ENCODE measurements at regions not wholly inside any gene's neighbourhood (a gene's known extent, or its start where the extent isn't known, plus 50 kb on each side); places are given as distances from the start of the nearest gene placed in this dataset.
A peak's percentile ranks its signal among the peaks of the same experiment; 100 is the strongest.

GRCh38 chr11:21888814-21889213 lies 304.1 kb upstream of the ANO5 start:
- peaks cover 9% of the 10 kb centered on the region for H3K4me1 Mint-ChIP-seq
- H3K36me3 Mint-ChIP-seq, result no peaks in the 10 kb centered on the region
- no peak overlapping the region for H3K4me3 ChIP-seq (replicated peaks in 1 of 3; ENCODE audit: low read depth in 2 of 3, low read length in 3 of 3)
- H3K9me3 Mint-ChIP-seq, result peaks cover 0 to 3% (median 1%) of the 10 kb centered on the region in 7 donors
- H3K36me3 ChIP-seq (replicated peaks in 1 of 2; ENCODE audit: control insufficient read depth in 1 of 2, insufficient read depth in 2 of 2, low read length in 2 of 2), result no peaks in the 10 kb centered on the region
- no peaks in the 10 kb centered on the region for H4K20me1 ChIP-seq (ENCODE audit: insufficient read depth, low read length)
- TF ChIP-seq CTCF (IDR thresholded peaks at IDR 0.05), result no peak
- no peak overlapping the region for H3K27ac Mint-ChIP-seq
- no peaks in the 10 kb centered on the region for H3K4me1 ChIP-seq (ENCODE audit: control insufficient read depth in 1 of 2, insufficient read depth in 2 of 2, low read length in 2 of 2)
- H3K9ac ChIP-seq (ENCODE audit: insufficient read depth, low read length, poor library complexity, severe bottlenecking), result no peak overlapping the region
- H3K27me3 Mint-ChIP-seq (ENCODE audit: low read depth in 3 of 3), result peaks cover 0 to 4% (median 1%) of the 10 kb centered on the region in 3 donors
- no peak overlapping the region for H3K27ac ChIP-seq (ENCODE audit: low read depth in 1 of 2, low read length in 2 of 2)
- intact Hi-C loops (cut with micrococcal nuclease), result no loop called here
- peak in 2 of 3 donors; percentile 10 to 66 for DNase-seq
- H3K27me3 ChIP-seq (ENCODE audit: control insufficient read depth in 2 of 2, insufficient read depth in 2 of 2, low read length in 2 of 2), result no peaks in the 10 kb centered on the region
- no peak overlapping the region for H3K4me2 ChIP-seq (replicated peaks; ENCODE audit: extremely low read depth, low read length, poor library complexity, severe bottlenecking)
- H2AFZ ChIP-seq (ENCODE audit: insufficient read depth, low read depth, low read length, poor library complexity, severe bottlenecking), result no peak overlapping the region
- no peaks in the 10 kb centered on the region for H3K79me2 ChIP-seq (ENCODE audit: insufficient read depth, low read length)
- no peak overlapping the region for H3K4me3 Mint-ChIP-seq
- 0% methylated on average over 1 of the region's 1 CpG for WGBS (ENCODE audit: insufficient coverage)
- H3K9me3 ChIP-seq (replicated peaks in 1 of 2; ENCODE audit: control insufficient read depth in 1 of 2, insufficient read depth in 1 of 2, low read length in 2 of 2), result no peaks in the 10 kb centered on the region

GRCh38 chr11:21892736-21893564 lies 299.9 kb upstream of the ANO5 start:
- intact Hi-C loops (cut with micrococcal nuclease), result no loop called here
- Histone ChIP-seq H3K27me3 (ENCODE audit: control insufficient read depth in 2 of 2, insufficient read depth in 2 of 2, low read length in 2 of 2) (no peaks in the 10 kb centered on the region), H3K4me3 (replicated peaks in 1 of 3; ENCODE audit: low read depth in 2 of 3, low read length in 3 of 3) (no peak overlapping the region), H3K4me1 (ENCODE audit: control insufficient read depth in 1 of 2, insufficient read depth in 2 of 2, low read length in 2 of 2) (peaks cover 11 to 16% of the 10 kb centered on the region in 2 donors), H3K79me2 (ENCODE audit: insufficient read depth, low read length) (no peaks in the 10 kb centered on the region), H3K9me3 (replicated peaks in 1 of 2; ENCODE audit: control insufficient read depth in 1 of 2, insufficient read depth in 1 of 2, low read length in 2 of 2) (no peaks in the 10 kb centered on the region), H3K9ac (ENCODE audit: insufficient read depth, low read length, poor library complexity, severe bottlenecking) (no peak overlapping the region), H3K4me2 (replicated peaks; ENCODE audit: extremely low read depth, low read length, poor library complexity, severe bottlenecking) (no peak overlapping the region), H4K20me1 (ENCODE audit: insufficient read depth, low read length) (no peaks in the 10 kb centered on the region), H3K36me3 (replicated peaks in 1 of 2; ENCODE audit: control insufficient read depth in 1 of 2, insufficient read depth in 2 of 2, low read length in 2 of 2) (no peaks in the 10 kb centered on the region), H3K27ac (ENCODE audit: low read depth in 1 of 2, low read length in 2 of 2) (no peak overlapping the region), H2AFZ (ENCODE audit: insufficient read depth, low read depth, low read length, poor library complexity, severe bottlenecking) (no peak overlapping the region)
- no CpG with 5 or more reads among the region's 6 CpGs for WGBS (ENCODE audit: insufficient coverage)
- Mint-ChIP-seq H3K4me1 (peaks cover 22% of the 10 kb centered on the region), H3K9me3 (no peaks in the 10 kb centered on the region), H3K4me3 (no peak overlapping the region), H3K27me3 (ENCODE audit: low read depth in 3 of 3) (peaks cover 0 to 2% (median 0%) of the 10 kb centered on the region in 3 donors), H3K27ac (no peak overlapping the region), H3K36me3 (no peaks in the 10 kb centered on the region)
- no peak for DNase-seq
- TF ChIP-seq CTCF (IDR thresholded peaks at IDR 0.05), result no peak

Measured in CD14-positive monocyte (primary cell).